D721Med (cell line): ENCODE measurements at regions not wholly inside any gene's neighbourhood (a gene's known extent, or its start where the extent isn't known, plus 50 kb on each side); places are given as distances from the start of the nearest gene placed in this dataset.

ENCODE experiments used
- DNase-seq: peaks from one replicate; pipeline ENCODE4 v3.0.0; 2011; ENCODE audit warnings: low spot score; ENCODE audit not compliant: insufficient read length
- FAIRE-seq: peaks from 2 replicates; lab custom pipeline; 2011; peaks lifted over from hg19 to GRCh38; lab: Jason Lieb, UNC
- TF ChIP-seq, protein P1 (sequence below): IDR thresholded peaks from 2 replicates; pipeline ENCODE4 v1.5.1; 2012; ENCODE audit warnings: mild to moderate bottlenecking, control low read depth; ENCODE audit not compliant: insufficient read depth; ENCODE audit errors: missing control alignments

GRCh38 chr5:117144086-117144485, 569.5 kb upstream of the SEMA6A start:
- no peak for FAIRE-seq
- DNase-seq, result no peak
- TF ChIP-seq, protein P1, sequence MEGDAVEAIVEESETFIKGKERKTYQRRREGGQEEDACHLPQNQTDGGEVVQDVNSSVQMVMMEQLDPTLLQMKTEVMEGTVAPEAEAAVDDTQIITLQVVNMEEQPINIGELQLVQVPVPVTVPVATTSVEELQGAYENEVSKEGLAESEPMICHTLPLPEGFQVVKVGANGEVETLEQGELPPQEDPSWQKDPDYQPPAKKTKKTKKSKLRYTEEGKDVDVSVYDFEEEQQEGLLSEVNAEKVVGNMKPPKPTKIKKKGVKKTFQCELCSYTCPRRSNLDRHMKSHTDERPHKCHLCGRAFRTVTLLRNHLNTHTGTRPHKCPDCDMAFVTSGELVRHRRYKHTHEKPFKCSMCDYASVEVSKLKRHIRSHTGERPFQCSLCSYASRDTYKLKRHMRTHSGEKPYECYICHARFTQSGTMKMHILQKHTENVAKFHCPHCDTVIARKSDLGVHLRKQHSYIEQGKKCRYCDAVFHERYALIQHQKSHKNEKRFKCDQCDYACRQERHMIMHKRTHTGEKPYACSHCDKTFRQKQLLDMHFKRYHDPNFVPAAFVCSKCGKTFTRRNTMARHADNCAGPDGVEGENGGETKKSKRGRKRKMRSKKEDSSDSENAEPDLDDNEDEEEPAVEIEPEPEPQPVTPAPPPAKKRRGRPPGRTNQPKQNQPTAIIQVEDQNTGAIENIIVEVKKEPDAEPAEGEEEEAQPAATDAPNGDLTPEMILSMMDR, result no peak

DNA sequence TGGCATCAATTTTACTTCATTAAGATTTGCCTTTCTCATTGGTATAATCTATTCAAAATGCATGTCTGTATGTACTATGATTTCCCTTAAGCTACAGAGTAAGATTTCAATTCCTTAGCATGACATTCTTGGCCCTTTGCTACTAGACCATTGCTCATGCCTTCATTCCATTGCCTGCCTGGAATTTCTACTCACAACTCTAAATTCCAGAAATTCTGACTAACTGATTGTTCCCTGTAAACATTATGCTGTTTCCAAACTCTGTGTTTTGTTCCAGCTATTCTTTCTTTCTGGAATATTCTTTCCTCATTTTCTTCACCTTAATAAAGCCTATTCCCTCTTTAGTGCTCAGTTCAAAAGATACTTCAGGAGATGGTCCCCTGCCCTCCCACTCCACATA, 568.8 kb upstream of the SEMA6A start:
- TF ChIP-seq, protein P1, result no peak
- peak; percentile 48 for FAIRE-seq
- no peak for DNase-seq

- TF ChIP-seq, protein P1, result no peak
- FAIRE-seq (no peak), DNase-seq (no peak)
These were observed 563.9 kb upstream of the SEMA6A start for GRCh38 chr5:117138523-117138922.

GRCh38 chr5:117135851-117136250, 561.2 kb upstream of the SEMA6A start:
- DNase-seq, result no peak
- TF ChIP-seq, protein P1, result no peak
- FAIRE-seq, result no peak

DNA sequence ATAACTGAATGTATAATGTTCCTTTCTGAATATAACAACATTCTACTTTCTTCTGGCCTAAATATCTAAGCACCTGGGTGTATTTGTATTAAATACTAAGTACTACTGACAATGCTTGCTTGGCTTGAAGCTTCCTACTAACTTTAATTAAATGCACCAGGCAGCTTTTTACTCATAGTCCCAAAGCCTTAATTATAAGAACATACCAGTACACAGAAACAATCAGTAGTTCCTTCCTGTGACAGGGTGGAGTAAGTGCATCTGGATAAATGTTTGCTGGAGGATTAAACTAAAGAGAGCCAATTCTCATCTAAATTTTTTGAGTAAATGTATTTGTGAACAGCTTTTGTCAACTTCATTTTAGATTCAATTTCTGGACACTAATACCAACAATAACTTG, 558.6 kb upstream of the SEMA6A start:
- DNase-seq (no peak), FAIRE-seq (no peak)
- TF ChIP-seq, protein P1, result no peak

DNA sequence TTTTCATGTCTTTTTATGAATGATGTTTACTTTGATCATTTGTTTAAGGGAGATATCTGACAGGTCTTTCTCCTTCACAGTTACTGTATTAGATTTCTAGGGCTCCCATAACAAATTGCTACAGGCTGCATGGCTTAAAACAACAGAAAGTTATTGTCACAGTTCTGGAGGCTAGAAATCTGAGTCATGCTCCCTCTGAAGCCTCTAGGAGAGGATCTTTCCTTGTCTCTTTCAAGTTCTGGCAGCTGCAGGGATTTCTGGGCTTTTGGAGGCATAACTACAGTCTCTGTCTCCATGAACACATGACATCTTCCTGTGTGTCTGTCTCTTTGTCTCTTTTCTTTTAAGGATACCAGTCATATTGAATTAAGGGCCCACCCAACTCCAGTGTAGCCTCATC, 557.3 kb upstream of the SEMA6A start:
- FAIRE-seq, result no peak
- TF ChIP-seq, protein P1, result no peak
- no peak for DNase-seq

DNA sequence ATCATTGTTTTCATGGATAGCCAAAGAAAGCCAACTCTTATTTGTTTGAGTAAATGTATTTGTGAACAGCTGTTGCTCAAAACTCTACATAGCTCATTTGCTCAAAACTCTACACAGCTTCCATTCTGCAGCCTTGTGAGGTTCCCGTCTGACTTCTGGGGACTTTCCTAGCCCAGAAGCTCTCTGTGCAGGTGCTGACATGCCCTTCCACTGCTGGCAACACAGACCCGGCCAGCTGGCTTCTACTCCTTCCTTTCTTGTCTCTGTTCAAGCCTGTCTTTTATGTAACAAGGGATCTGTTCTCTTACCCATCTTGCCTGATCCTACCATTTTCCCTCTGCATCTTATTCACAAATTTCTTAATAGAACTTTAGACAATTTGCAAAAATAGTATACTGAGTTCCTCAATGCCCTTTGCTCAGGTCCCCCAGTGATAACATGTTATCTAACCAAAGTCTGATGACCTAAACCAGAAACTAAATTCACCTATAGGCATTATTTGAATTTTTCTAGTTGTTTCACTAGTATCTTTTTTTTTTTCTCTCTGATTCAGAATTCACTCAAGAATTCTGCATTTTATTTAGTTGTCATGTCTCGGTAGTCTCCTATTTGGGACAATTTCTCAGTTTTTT, 556.5 kb upstream of the SEMA6A start:
- FAIRE-seq, result no peak

More for the DNA sequence above, 556.5 kb upstream of the SEMA6A start:
- TF ChIP-seq, protein P1, result no peak
- no peak for DNase-seq
